Right lobe of liver (tissue), 6 donors: ENCODE measurements at regions not wholly inside any gene's neighbourhood (a gene's known extent, or its start where the extent isn't known, plus 50 kb on each side); places are given as distances from the start of the nearest gene placed in this dataset.
"Not testable (repeated sequence)": the region's sequence is repeated elsewhere in the genome, so short reads cannot be mapped to it uniquely, and the experiment has no call there.

Experiments
- ATAC-seq, 4 donors: fragments of 200-7000 bp; cut with Tn5 transposase; one replicate each; pipeline ENCODE4 v1.9.1; 2020; ENCODE audit warnings: mild to moderate bottlenecking in 4 of 4, moderate library complexity in 4 of 4
- DNase-seq, 3 donors: peaks; one replicate each; pipeline ENCODE4 v3.0.0-alpha.2; 2020
- H3K27ac ChIP-seq, 3 donors: fragments of 200-600 bp; one replicate each; pipeline ENCODE4 v1.8.0; 2022
- H3K27me3 ChIP-seq, 2 donors: fragments of 200-600 bp; one replicate each; pipeline ENCODE4 v1.8.0; 2022
- H3K36me3 ChIP-seq, 4 donors: fragments of 200-600 bp; sonication (generic) in 1 of 4; one replicate each; pipeline versions ENCODE4 v1.5.1 to v1.8.0; 2017 to 2022; ENCODE audit warnings: control low read depth in 1 of 4
- H3K4me1 ChIP-seq, 4 donors: fragments of 200-600 bp; sonication (generic) in 1 of 4; one replicate each; pipeline versions ENCODE4 v1.5.1 to v1.8.0; 2017 to 2022; ENCODE audit warnings: control low read depth in 1 of 4
- H3K4me3 ChIP-seq, 3 donors: fragments of 200-600 bp; one replicate each; pipeline ENCODE4 v1.8.0; 2022
- H3K9me3 ChIP-seq, 4 donors: fragments of 200-600 bp; sonication (generic) in 1 of 4; one replicate each; pipeline versions ENCODE4 v1.5.1 to v1.8.0; 2017 to 2022; ENCODE audit warnings: control low read depth in 1 of 4
- CTCF ChIP-seq, 4 donors: fragments of 200-600 bp in 3 of 4; fragments of 450-650 bp in 1 of 4; IDR thresholded peaks; one replicate each; pipeline versions ENCODE4 v1.5.1 to v1.8.0; 2016 to 2022; ENCODE audit warnings: antibody characterized with exemption in 4 of 4, mild to moderate bottlenecking in 2 of 4
- POLR2A ChIP-seq: fragments of 450-650 bp; IDR thresholded peaks from one replicate; pipeline ENCODE4 v1.6.1; 2017; ENCODE audit warnings: antibody characterized with exemption, mild to moderate bottlenecking
- WGBS: methylation state at CpG from one replicate; pipeline ENCODE4 v1.1.6; 2018; ENCODE audit warnings: low coverage, low lambda C conversion rate; ENCODE audit not compliant: insufficient coverage; ENCODE audit errors: missing lambda C conversion rate; 5-methylcytosine and 5-hydroxymethylcytosine counted together
- intact Hi-C, 2 donors: fragments of 100-400 bp; cut with DNase I; formaldehyde crosslinking; loops; one replicate each; pipeline versions ENCODE4 v1.11.2 to v1.14.1; 2022
- donor health status: DM: no; HTN: yes; CAD: no.
- donor health status: DM: no; HTN: no; CAD: no.
- donor health status: DM: no; HTN: no; CAD: no.
- donor health status: DM: no; HTN: yes; CAD: no.
- donor health status: DM: no; HTN: yes; CAD: no.

GRCh38 chr5:125075567-125075966 lies 329.1 kb upstream of the ZNF608 start:
- ATAC-seq = no peak

DNA sequence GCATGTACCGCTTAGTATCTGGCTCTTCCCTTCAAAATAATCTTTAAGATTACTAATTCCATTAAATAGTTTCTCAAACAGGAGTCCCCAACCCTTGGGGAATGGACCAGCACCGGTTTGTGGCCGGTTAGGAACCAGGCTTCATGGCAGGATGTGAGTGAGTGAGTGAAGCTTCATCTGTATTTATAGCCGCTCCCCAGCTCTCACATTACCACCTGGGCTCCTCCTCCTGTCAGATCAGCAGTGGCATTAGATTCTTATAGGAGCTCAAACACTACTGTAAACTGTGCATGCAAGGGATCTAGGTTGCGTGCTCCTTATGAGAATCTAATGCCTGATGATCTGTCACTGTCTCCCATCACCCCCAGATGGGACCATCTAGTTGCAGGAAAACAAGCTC lies 332.6 kb upstream of the ZNF608 start:
- H3K4me1 ChIP-seq, ATAC-seq, H3K27ac ChIP-seq, H3K27me3 ChIP-seq, intact Hi-C loops, H3K36me3 ChIP-seq, H3K4me3 ChIP-seq, DNase-seq, H3K9me3 ChIP-seq: not testable (repeated sequence)
- WGBS = 94% methylated on average over 5 of the region's 5 CpGs

More at GRCh38 chr5:125075567-125075966, 329.1 kb upstream of the ZNF608 start:
- 75% methylated on average over 2 of the region's 2 CpGs for WGBS
- Histone ChIP-seq H3K27ac (no peak overlapping the region), H3K4me1 (no peaks in the 10 kb centered on the region), H3K9me3 (no peaks in the 10 kb centered on the region), H3K4me3 (no peak overlapping the region), H3K27me3 (no peaks in the 10 kb centered on the region), H3K36me3 (no peaks in the 10 kb centered on the region)
- TF ChIP-seq POLR2A = no peak
- no peak for TF ChIP-seq CTCF (IDR thresholded peaks at IDR 0.05)
- intact Hi-C loops = no loop called here
- no peak for DNase-seq

DNA sequence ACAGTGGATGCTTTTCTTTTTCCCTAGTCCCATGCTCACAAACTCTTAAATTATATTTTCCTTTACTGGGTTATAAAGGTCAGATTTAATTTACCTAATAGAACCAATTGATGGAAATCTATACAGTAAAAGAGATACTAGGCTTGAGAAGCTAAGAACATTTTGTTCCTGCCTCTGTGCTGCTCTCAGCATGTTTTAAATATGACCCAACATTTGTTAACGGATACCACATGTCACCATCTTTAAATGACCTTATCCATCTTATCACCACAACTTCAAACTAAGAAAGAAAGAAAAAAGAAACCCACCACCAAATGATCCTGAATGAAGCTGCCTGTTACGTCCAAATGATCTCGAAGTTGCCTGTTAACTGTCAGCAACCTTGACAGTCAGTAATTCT lies 334.7 kb upstream of the ZNF608 start:
- WGBS = 76% methylated on average over 3 of the region's 3 CpGs
- no peak overlapping the region for H3K4me3 ChIP-seq
- TF ChIP-seq CTCF (IDR thresholded peaks at IDR 0.05) (no peak), POLR2A (no peak)

GRCh38 chr5:125083981-125084380 lies 337.5 kb upstream of the ZNF608 start:
- intact Hi-C loops = no loop called here
- no peak overlapping the region for H3K4me3 ChIP-seq
- H3K27ac ChIP-seq = no peak overlapping the region
- ATAC-seq (no peak), DNase-seq (no peak)
- H3K36me3 ChIP-seq = no peaks in the 10 kb centered on the region
- H3K9me3 ChIP-seq = no peaks in the 10 kb centered on the region
- H3K4me1 ChIP-seq = no peaks in the 10 kb centered on the region
- H3K27me3 ChIP-seq = no peaks in the 10 kb centered on the region
- TF ChIP-seq CTCF (IDR thresholded peaks at IDR 0.05) (no peak), POLR2A (no peak)

More for the DNA sequence above, 334.7 kb upstream of the ZNF608 start:
- H3K4me1 ChIP-seq = no peaks in the 10 kb centered on the region
- intact Hi-C loops = no loop called here
- no peaks in the 10 kb centered on the region for H3K36me3 ChIP-seq
- H3K27ac ChIP-seq = no peak overlapping the region
- no peak for DNase-seq
- no peaks in the 10 kb centered on the region for H3K9me3 ChIP-seq
- ATAC-seq = no peak
- H3K27me3 ChIP-seq = no peaks in the 10 kb centered on the region

GRCh38 chr5:125085797-125086505 lies 339.5 kb upstream of the ZNF608 start:
- 55% methylated on average over 2 of the region's 2 CpGs for WGBS
- Histone ChIP-seq H3K27me3 (no peaks in the 10 kb centered on the region), H3K27ac (no peak overlapping the region), H3K4me3 (no peak overlapping the region), H3K9me3 (no peaks in the 10 kb centered on the region), H3K4me1 (no peaks in the 10 kb centered on the region), H3K36me3 (no peaks in the 10 kb centered on the region)
- ATAC-seq = no peak
- no peak for DNase-seq
- intact Hi-C loops = no loop called here
- TF ChIP-seq POLR2A (no peak), CTCF (IDR thresholded peaks at IDR 0.05) (no peak)
